GM21529 (cell line): ENCODE measurements at regions not wholly inside any gene's neighbourhood (a gene's known extent, or its start where the extent isn't known, plus 50 kb on each side); places are given as distances from the start of the nearest gene placed in this dataset.
"Not testable (repeated sequence)": the region's sequence is repeated elsewhere in the genome, so short reads cannot be mapped to it uniquely, and the experiment has no call there.

ENCODE experiments used
- ATAC-seq: cut with Tn5 transposase; IDR thresholded peaks from one replicate; pipeline ENCODE4 v1.9.1; 2021; ENCODE audit not compliant: unreplicated experiment

- no peak for ATAC-seq
Observed at GRCh38 chr6:103114582-103114981, 1721.1 kb downstream of the GRIK2 start.

GRCh38 chr6:103113416-103113815 is 1719.9 kb downstream of the GRIK2 start:
- ATAC-seq = no peak

GRCh38 chr6:103107985-103108384 is 1714.5 kb downstream of the GRIK2 start:
- ATAC-seq = no peak

- no peak for ATAC-seq
Observed at GRCh38 chr6:103105686-103106085, 1712.2 kb downstream of the GRIK2 start.

- no peak for ATAC-seq
Observed at GRCh38 chr6:103101267-103101666, 1707.8 kb downstream of the GRIK2 start.

GRCh38 chr6:103092414-103092813 is 1698.9 kb downstream of the GRIK2 start:
- ATAC-seq = not testable (repeated sequence)

GRCh38 chr6:103085801-103086200 is 1692.3 kb downstream of the GRIK2 start:
- ATAC-seq = no peak

GRCh38 chr6:103081876-103082630 is 1688.5 kb downstream of the GRIK2 start:
- no peak for ATAC-seq

GRCh38 chr6:103081126-103081525 is 1687.6 kb downstream of the GRIK2 start:
- no peak for ATAC-seq

- no peak for ATAC-seq
Observed at GRCh38 chr6:103080497-103080896, 1687.0 kb downstream of the GRIK2 start.

- ATAC-seq = peak; percentile 48
Observed at GRCh38 chr6:103079867-103080266, 1686.4 kb downstream of the GRIK2 start.

GRCh38 chr6:103062136-103062535 is 1668.6 kb downstream of the GRIK2 start:
- no peak for ATAC-seq

- ATAC-seq = no peak
Observed at GRCh38 chr6:103047567-103047966, 1654.1 kb downstream of the GRIK2 start.

- ATAC-seq = no peak
Observed at GRCh38 chr6:103042336-103042735, 1648.8 kb downstream of the GRIK2 start.

- no peak for ATAC-seq
Observed at GRCh38 chr6:103036846-103037245, 1643.3 kb downstream of the GRIK2 start.

- no peak for ATAC-seq
Observed at GRCh38 chr6:103027271-103027931, 1633.9 kb downstream of the GRIK2 start.

- ATAC-seq = no peak
Observed at GRCh38 chr6:103018426-103018825, 1624.9 kb downstream of the GRIK2 start.

- no peak for ATAC-seq
Observed at GRCh38 chr6:103017878-103018277, 1624.4 kb downstream of the GRIK2 start.

GRCh38 chr6:103011605-103012004 is 1618.1 kb downstream of the GRIK2 start:
- ATAC-seq = no peak

GRCh38 chr6:103002282-103002681 is 1608.8 kb downstream of the GRIK2 start:
- no peak for ATAC-seq

GRCh38 chr6:103001724-103002123 is 1608.2 kb downstream of the GRIK2 start:
- no peak for ATAC-seq

GRCh38 chr6:103000688-103001087 is 1607.2 kb downstream of the GRIK2 start:
- no peak for ATAC-seq

GRCh38 chr6:102995491-102995890 is 1602.0 kb downstream of the GRIK2 start:
- no peak for ATAC-seq
